GM19463 (cell line): ENCODE measurements at regions not wholly inside any gene's neighbourhood (a gene's known extent, or its start where the extent isn't known, plus 50 kb on each side); places are given as distances from the start of the nearest gene placed in this dataset.
"Not testable (repeated sequence)": the region's sequence is repeated elsewhere in the genome, so short reads cannot be mapped to it uniquely, and the experiment has no call there.

Experiments used
- ATAC-seq: cut with Tn5 transposase; IDR thresholded peaks from one replicate; pipeline ENCODE4 v1.9.1; 2021; ENCODE audit warnings: mild to moderate bottlenecking, moderate library complexity; ENCODE audit not compliant: unreplicated experiment

DNA sequence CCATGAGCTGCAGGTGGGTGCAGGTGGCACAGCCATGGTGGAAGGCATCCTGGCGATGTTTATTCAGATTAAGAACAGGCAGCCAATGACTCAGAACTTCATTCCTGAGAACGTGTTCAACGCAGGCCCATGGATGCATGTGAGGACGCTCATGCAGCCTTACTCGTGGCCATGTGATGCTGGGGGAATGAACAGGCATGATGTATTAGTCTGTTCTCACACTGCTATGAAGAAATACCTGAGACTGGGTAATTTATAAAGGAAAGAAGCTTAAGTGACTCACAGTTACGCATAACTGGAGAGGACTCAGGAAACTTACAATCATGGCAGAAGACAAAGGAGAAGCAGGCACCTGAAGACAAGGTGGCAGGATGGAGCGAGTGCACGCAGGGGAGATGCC lies 146.6 kb downstream of the RNASET2 start:
- ATAC-seq = no peak

DNA sequence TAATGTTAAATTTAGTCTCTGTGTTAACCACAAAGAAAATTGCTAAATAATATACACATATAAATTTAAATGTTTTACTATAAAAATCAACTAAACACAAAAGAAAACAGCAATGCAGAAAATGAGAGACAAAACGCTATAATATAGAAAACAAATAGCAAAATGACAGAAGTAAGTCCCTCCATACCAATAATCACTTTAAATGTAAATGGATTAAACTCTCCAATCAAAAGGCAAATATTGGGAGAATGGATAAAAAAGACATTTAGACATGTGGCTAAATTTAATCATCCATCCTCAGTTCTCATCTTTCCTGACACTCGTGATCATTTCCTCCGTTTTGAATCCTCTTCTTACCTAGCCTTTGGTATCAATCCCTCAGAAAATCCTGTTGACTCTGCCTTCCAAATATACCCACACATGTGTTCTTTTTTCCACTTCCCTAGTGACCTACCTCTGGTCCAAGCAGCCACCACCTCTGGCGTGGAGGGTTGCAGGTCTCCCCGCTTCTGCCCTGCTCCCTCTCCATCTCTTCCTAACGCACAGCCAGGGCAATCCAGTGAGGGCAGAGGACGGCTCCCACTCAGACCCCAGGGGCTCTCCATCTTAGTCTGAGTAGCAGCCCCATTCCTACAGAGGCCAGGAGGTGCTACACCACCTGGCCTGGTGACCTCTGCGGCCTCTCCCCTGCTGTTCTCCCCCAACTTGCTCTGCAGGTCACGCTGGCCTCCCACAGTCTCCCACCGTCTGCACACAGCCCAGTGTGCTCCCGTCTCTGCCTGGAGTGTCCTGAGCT lies 149.2 kb downstream of the RNASET2 start:
- no peak for ATAC-seq

DNA sequence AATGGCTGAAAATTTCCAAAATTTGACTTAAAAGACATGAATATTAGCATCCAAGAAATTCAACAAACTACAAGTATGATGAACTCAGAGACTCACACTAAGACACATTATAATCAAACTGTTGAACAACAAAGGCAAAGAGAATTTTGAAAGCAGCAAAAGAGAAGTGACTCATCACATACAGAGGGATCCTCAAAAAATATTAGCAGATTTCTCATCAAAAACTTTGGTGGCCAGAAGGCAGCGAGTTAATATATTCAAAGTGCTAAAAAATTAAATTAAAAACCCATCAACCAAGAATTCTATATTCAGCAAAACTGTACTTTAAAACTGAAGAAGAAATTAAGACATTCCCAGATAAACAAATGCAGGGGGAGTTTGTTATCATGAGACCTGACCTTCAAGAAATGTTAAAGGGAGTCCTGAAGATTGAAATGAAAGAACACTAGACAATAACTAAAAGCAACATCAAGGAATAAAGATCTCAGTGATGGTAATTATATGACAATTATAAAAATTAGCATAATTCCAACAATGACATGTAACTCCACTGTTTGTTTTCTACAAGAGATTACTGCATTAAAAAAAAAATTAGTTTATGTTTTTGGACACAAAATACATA lies 150.0 kb downstream of the RNASET2 start:
- ATAC-seq = no peak

DNA sequence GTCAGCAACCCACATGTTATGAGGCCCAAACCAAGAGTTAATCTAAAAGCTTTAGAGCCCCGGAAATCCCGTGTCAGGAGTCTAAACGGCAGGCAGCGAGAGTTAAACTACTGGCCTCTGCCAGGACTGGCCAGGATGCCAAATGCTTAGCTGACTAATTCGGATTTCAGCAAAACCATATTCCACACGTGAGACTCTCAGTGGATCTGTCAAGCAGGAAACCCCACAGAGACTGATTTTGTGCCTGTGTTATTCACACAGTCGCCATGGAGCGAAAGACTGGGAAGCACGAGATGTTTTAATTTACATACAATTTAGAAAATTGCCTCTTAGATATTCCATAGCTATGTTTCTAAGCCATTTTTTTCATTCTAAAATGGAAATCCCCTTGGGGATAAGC lies 152.9 kb downstream of the RNASET2 start:
- no peak for ATAC-seq

DNA sequence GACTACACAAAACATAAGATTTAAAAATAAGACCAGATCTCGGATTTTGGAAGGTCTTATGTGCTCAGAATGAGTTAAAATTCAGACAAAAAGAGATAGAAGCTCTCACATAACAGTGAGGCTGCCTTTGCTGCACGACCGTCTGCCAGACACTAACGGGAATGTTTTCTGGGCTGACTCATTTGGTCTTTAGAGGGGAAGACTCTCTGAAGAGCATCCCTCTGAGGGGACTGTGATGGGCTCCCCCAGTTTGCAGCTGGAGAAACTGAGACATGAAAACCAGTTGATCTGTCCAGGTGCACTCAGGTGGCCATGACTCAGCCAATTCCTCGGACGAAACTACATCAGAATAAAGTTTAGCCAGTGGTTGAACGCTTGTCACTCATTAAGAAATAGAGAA lies 153.9 kb downstream of the RNASET2 start:
- no peak for ATAC-seq

- no peak for ATAC-seq
Measured at GRCh38 chr6:166800137-166800536, 156.2 kb downstream of the RNASET2 start.

GRCh38 chr6:166798652-166799051 lies 157.7 kb downstream of the RNASET2 start:
- ATAC-seq = no peak

- no peak for ATAC-seq
Measured at GRCh38 chr6:166796610-166797009, 159.7 kb downstream of the RNASET2 start.

DNA sequence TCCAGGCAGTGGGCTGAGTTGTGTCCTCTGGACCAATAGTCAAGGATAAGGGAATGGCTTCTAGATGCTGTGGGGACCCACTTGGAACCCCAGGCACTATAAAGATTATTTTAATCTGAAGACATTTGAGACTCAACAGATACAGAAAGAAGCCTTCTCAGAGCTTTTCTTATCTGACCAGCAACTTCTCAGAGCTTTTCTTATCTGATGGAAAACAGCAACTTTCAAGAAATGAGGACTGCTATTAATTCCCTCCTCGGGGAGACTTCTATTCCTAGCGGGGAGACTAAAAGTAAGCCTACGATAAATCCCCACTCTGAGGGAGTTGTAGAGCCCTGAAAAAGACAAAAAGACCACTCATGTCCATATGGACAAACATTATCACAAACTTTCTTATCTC lies 160.5 kb downstream of the RNASET2 start:
- no peak for ATAC-seq

DNA sequence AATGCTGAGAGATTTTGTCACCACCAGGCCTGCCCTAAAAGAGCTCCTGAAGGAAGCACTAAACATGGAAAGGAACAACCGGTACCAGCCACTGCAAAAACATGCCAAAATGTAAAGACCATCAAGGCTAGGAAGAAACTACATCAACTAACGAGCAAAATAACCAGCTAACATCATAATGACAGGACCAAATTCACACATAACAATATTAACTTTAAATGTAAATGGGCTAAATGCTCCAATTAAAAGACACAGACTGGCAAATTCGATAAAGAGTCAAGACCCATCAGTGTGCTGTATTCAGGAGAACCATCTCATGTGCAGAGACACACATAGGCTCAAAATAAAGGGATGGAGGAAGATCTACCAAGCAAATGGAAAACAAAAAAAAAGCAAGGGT lies 163.8 kb upstream of the RPS6KA2 start:
- not testable (repeated sequence) for ATAC-seq

DNA sequence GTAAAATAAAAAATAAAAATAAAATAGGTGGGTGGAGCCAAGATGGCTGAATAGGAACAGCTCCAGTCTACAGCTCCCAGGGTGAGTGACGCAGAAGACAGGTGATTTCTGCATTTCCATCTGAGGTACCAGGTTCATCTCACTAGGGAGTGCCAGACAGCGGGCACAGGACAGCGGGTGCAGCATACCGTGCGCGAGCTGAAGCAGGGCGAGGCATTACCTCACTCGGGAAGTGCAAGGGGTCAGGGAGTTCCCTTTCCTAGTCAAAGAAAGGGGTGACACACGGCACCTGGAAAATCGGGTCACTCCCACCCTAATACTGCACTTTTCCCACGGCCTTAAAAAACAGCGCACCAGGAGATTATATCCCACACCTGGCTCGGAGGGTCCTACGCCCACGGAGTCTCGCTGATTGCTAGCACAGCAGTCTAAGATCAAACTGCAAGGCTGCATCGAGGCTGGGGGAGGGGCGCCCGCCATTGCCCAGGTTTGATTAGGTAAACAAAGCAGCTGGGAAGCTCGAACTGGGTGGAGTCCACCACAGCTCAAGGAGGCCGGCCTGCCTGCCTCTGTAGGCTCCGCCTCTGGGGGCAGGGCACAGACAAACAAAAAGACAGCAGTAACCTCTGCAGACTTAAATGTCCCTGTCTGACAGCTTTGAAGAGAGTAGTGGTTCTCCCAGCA lies 161.9 kb upstream of the RPS6KA2 start:
- ATAC-seq = not testable (repeated sequence)

- no peak for ATAC-seq
Measured at GRCh38 chr6:166786704-166787293, 159.7 kb upstream of the RPS6KA2 start.

GRCh38 chr6:166785131-166785530 lies 158.1 kb upstream of the RPS6KA2 start:
- ATAC-seq = no peak

- no peak for ATAC-seq
Measured at GRCh38 chr6:166784691-166785090, 157.6 kb upstream of the RPS6KA2 start.

- ATAC-seq = no peak
Measured at GRCh38 chr6:166782520-166782919, 155.5 kb upstream of the RPS6KA2 start.

- no peak for ATAC-seq
Measured at GRCh38 chr6:166781331-166781730, 154.3 kb upstream of the RPS6KA2 start.

- ATAC-seq = no peak
Measured at GRCh38 chr6:166779963-166780683, 153.1 kb upstream of the RPS6KA2 start.

DNA sequence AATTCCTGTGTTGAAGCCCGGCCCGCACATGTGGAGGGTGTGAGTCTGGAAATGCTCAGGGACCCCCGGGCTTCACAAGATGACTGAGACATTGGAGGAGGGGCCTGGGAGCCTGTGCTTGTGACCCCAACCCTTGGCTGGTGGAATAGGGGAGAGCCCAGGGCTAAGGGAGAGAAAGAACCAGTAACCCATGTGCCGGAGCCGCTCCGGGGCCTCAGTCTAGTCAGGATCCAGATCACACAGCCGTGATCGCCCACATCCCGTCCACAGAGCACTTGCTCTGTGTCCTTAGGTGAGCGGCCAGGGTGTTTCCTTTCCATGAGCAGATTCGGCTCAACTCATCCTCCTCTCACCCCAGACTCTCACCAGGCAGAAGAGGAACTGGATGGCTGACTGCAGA lies 152.3 kb upstream of the RPS6KA2 start:
- ATAC-seq = no peak

GRCh38 chr6:166778776-166779175 lies 151.7 kb upstream of the RPS6KA2 start:
- ATAC-seq = no peak

DNA sequence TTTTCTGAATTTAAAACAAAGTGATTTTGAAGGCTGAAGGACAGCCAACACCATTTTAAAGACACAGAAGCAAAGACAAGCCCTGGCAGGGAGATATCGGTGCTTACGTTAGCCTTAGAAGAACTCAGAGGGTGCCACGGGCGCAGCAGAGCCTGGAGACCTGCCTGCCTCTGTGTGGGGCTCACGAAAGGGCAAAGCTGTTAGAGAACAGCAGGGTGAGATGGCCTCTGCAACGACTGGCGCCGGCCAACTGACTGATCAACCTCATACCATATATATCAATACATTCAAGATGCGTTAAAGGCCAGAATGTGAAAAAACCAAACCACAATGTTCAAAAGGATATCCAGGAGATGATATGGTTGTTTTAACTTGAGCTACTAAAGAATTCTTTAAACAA lies 151.0 kb upstream of the RPS6KA2 start:
- ATAC-seq = no peak

- no peak for ATAC-seq
Measured at GRCh38 chr6:166777096-166777630, 150.1 kb upstream of the RPS6KA2 start.
